HG03025 (cell line): ENCODE measurements at regions not wholly inside any gene's neighbourhood (a gene's known extent, or its start where the extent isn't known, plus 50 kb on each side); places are given as distances from the start of the nearest gene placed in this dataset.

ENCODE experiments used
- ATAC-seq: cut with Tn5 transposase; IDR thresholded peaks from one replicate; pipeline ENCODE4 v1.9.1; 2021; ENCODE audit warnings: mild to moderate bottlenecking, moderate library complexity; ENCODE audit not compliant: unreplicated experiment, low FRiP score

DNA sequence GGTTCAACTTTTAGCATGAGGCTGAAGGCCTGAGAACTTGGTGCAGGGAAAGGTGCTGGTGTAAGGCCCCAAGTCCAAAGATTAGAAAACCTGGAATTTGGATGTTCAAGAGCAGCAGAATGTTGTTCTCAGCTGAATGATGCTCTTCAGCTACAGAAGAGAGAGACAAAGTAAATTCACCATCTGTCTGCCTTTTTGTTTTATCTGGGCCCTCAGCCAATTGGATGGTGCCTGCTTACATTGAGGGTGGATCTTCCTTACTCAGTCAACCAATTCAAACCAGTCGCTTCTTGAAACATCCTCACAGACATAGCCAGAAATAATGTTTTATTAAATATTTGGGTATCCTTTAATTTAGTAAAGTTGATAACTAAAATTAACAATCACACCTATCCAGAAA, 748.2 kb upstream of the ADAMTS5 start:
- no peak for ATAC-seq

- ATAC-seq, result no peak
These were observed 746.5 kb upstream of the ADAMTS5 start for GRCh38 chr21:27713154-27714109.

- no peak for ATAC-seq
These were observed 737.8 kb upstream of the ADAMTS5 start for GRCh38 chr21:27704567-27705166.

DNA sequence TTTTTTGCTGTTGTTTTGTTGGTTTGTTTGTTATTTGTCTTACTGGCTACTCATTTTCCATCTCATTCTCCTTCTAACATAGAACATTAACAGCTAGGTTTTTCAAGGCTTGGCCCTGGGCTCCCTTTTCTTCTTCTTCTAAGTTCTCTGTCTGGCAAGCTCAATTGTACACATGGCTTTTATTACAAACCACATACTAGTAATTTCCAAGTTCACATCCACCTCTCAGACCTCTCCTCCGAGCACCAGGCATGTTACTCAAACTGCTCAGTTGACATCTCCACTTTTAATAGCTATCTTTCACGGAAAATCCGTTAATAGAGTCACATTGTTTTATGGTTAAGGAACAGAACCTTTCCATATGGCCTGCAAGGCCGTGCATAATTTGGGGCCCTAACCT, 736.9 kb upstream of the ADAMTS5 start:
- no peak for ATAC-seq

DNA sequence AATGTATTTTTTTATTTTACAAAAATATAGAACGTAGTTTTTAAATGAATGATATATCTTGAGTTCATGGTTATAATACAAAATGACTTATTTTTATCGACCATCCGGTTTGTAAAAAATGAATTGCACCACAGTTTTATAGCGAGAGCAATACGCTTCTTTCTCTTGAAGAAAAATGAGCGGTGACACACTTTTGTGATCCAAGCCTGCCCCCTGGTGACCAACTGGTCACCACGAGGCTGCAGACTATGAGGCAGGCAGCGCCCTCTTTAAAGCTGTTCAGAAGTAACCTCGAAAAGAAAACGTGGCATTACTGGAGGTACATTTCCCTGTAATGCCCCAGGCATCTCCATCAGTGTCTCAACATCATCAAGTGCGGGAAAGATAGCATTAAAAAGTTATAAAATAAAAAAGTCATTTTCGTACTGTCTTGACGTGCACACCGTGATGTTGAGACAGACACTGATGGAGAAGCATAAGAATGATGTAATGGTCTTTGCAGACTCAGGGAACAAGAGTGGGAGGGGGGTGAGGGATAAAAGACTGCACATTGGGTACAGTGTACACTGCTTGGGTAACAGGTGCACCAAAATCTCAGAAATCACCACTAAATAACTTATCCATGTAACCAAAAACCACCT, 734.2 kb upstream of the ADAMTS5 start:
- ATAC-seq, result no peak

GRCh38 chr21:27695246-27695645, 728.4 kb upstream of the ADAMTS5 start:
- ATAC-seq, result no peak

- no peak for ATAC-seq
These were observed 727.8 kb upstream of the ADAMTS5 start for GRCh38 chr21:27694667-27695066.

GRCh38 chr21:27693376-27693775, 726.5 kb upstream of the ADAMTS5 start:
- ATAC-seq, result no peak

GRCh38 chr21:27691516-27691915, 724.6 kb upstream of the ADAMTS5 start:
- no peak for ATAC-seq

DNA sequence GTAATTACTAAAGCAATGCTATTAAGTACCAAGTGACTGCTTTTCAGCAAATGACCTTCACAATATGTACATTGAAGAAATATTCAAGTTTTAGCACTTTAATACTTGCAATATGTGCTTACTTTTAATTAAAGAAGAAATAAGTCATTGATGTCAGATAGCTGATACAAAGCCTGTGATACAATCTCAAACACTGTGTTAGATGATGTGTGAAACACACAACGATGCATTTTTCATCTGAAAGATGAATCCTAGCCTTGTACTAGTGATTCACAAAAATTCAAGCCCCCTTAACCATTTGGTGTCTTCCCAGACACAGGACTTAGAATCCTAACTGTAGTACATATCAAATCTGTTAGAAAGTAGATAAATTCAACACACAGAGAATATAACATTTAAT, 724.1 kb upstream of the ADAMTS5 start:
- no peak for ATAC-seq

DNA sequence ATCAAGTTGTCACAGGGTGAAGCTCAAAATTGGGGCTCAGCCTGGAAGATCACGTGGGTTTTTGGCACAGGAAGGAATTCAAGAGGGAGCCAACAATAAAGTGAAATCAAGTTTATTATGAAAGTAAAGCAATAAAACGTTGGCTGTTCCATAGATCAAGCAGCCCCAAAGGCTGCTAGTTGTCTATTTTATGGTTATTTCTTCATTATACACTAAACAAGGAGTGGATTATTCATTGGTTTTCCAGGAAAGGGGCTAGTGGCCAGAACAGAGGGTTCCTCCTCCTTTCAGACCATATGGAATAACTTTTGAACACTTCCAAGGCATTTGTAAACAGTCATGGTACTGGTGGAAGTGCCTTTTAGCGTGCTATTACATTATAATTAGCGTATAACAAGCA, 723.5 kb upstream of the ADAMTS5 start:
- no peak for ATAC-seq

- no peak for ATAC-seq
These were observed 721.9 kb upstream of the ADAMTS5 start for GRCh38 chr21:27688773-27689172.

DNA sequence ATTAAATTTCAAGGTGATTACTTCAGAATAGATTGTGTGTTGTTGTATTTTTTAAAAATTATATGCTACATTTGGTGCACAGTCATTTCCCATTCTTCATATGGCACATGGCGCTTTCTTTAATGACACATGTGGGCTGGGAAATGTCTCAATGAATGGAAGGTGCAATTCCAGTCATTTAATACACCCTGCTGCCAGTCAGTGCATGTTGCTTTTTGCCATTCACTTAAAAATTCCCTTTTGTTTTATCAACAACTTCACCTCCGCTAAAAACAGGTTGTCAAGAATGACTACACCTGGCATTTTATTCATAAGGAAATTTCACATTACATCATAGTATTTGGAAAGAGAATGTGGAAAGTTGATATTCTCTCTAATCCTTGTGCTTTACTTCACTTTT, 716.4 kb upstream of the ADAMTS5 start:
- no peak for ATAC-seq

DNA sequence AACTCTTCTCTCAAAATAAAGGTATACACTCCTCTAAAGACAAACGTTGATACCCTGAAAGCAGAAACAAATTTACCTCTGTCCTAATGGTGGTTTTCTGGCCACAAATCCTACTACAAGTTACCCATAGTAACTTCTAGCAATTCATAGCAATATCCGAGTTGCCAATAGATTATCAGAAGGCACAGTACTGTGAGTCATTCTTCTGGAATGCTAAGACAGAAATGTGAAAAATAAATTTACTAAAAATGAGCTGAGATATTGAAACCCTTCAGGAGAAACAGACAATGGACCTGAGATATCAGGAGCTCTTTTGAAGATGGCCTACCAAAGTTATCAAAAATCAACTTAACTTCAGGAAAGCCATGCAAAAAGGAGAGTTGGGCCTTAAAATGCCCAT, 715.0 kb upstream of the ADAMTS5 start:
- no peak for ATAC-seq

GRCh38 chr21:27681038-27681437, 714.1 kb upstream of the ADAMTS5 start:
- no peak for ATAC-seq

DNA sequence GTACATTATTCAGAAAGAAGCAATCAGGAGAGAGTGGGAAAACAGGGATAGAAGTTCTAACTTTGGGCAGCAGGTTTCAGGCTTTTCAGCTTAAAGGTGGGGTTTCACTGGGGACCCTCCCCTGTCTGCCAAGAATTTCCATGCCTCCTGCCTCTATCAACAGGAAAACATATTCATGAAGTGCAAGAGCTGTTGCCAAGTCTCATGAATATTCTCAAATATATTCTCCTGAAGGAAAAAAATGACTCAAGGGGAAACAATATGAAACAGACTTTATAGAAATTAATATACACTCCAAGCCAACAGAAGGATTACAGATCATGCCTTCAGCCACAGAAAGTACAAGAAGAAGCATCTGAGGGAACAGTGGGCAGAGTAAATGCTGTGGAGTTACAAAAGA, 713.3 kb upstream of the ADAMTS5 start:
- ATAC-seq, result no peak

DNA sequence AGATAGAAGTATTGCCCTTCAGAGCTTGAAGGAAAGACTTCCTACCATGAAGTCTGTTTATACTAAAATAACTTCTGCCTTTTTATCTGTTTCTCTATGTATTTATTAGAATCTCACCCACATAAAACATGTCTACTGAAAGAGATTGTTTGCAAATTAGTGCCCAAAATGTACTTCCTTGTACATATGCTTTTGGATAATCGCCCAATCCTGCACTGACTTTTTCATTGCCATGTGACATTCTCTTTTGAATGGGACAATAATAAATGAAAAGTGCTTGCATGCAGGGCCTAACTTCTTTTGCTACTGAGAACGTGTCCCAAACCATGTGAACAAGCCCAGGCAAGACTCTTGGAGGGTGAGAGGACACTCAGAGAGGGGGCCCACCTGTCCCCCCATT, 711.6 kb upstream of the ADAMTS5 start:
- ATAC-seq, result no peak

GRCh38 chr21:27677546-27677945, 710.7 kb upstream of the ADAMTS5 start:
- no peak for ATAC-seq

DNA sequence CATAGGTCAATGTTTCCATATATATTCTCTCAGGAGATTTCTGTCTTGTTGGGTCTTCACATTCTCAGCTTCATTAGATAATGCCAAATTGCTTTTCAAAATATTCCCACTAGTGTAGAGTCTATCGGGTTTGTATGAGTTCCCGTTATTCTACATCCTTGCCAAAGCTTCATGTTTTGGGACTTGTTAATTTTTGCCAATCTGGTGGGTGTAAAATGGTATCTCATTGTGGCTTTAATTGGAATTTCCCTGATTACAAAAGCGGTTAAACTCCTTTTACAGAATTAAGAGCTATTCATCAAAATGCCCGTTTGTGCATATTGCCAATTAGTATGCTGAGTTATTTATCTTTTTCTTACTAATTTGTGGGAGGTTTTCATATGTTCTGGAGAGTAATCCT, 708.4 kb upstream of the ADAMTS5 start:
- ATAC-seq, result no peak

DNA sequence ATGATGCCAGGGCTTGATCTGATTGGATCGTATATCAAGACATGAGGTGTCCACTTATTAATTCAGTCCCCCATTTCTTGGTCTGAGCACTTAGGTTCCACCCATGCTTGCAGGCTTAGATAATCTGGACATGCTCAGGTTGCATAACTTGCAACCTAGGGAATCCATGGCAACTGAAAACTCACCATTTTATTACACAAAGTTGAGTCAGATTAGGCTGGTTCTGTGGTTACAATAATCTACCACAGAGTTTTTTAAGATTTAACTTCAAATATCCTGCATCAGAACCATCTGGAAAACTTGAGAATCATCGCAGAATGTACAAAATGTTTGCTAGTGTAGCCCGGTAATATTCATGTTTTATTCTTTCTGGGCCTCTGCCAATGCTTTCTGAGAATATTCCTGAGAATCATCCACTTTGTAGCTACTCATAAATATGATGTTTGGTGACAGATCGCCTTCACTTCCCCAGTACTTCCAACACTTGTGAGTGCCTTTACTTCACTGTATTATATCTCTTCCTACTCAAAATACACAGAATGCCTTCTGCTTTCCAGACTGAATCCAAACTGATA, 707.2 kb upstream of the ADAMTS5 start:
- ATAC-seq, result no peak

DNA sequence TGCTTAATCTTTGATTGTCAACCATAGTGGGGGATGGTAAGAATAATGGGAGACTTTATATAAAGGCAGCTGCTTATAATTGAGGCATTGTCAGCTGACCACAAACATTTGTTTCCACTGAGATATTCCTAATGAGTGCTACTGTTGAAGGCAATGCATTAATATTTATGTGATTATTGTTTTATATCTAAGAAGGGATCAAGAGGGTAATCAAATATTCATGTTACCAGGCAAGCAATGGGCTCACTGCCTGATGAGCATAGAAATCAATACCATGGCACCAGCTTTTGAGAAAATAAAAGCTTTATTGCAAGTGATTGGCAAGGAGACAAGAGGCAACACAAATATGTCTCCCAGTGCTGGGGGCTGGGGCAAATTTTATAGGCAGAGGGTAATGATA, 706.7 kb upstream of the ADAMTS5 start:
- no peak for ATAC-seq
